ENCODE measurements at regions not wholly inside any gene's neighbourhood (a gene's known extent, or its start where the extent isn't known, plus 50 kb on each side); places are given as distances from the start of the nearest gene placed in this dataset.

DNA sequence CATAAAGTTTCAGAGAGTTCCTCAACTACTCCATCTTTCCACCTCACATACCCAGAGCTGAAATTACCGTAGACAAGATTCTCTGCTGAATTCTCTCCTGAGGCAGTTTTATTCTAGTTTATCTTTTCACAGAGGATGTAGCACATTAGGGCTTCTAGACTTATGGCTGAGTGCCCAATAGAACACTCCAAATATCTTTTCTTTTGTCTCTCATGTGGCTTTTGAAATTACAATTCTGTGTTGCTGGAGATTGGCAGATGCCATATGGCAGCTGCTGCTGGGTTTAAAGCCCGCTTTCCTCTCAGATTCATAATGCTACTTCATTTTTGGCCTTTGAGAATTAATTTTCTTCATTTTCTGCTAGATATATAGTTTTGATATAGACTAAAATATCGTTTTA is 107.6 kb upstream of the BANK1 start (continued):
- TF ChIP-seq, protein P1, sequence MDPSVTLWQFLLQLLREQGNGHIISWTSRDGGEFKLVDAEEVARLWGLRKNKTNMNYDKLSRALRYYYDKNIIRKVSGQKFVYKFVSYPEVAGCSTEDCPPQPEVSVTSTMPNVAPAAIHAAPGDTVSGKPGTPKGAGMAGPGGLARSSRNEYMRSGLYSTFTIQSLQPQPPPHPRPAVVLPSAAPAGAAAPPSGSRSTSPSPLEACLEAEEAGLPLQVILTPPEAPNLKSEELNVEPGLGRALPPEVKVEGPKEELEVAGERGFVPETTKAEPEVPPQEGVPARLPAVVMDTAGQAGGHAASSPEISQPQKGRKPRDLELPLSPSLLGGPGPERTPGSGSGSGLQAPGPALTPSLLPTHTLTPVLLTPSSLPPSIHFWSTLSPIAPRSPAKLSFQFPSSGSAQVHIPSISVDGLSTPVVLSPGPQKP (IDR thresholded peaks at IDR 0.05; ENCODE audit: low read depth, low read length) = no peak
- TF ChIP-seq HOXB5 (CRISPR knock-in tag; IDR thresholded peaks at IDR 0.05) (no peak), RFX5 (IDR thresholded peaks at IDR 0.05) (no peak)

DNA sequence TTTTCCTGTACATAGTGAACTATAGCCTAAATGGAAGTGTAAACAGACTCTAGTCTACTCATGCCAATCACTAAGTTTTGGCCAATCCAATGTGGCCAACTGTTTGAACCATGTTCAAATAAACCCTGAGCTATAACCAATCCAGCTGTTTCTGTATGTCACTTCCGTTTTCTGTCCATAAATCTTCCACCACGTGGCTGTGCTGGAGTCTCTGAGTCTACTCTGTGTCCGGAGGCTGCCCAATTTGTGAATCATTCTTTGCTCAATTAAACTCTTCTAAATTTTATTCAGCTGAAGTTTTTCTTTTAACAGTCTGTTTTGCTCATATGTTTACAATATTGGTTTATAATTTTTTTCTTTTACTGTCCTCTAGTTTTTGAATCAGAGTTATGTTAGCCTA is 112.3 kb upstream of the BANK1 start:
- H3K4me1 ChIP-seq = no peaks in the 10 kb centered on the region
- ATAC-seq (no peak), FAIRE-seq (no peak), DNase-seq (ENCODE audit: low read depth in 1 of 2, low spot score in 1 of 2) (peak in 1 of 2 experiments; percentile 10)
- H3K27ac ChIP-seq = no peak overlapping the region
- ChIA-PET CTCF (interaction anchor here (0.9 kb wide), 1 partner anchor 515 kb away, joined by 3 read pairs; no protein-coding TSS in a partner anchor), POLR2A (no interaction called here)
- no peaks in the 10 kb centered on the region for H3K9me3 ChIP-seq
- TF ChIP-seq, protein P2, sequence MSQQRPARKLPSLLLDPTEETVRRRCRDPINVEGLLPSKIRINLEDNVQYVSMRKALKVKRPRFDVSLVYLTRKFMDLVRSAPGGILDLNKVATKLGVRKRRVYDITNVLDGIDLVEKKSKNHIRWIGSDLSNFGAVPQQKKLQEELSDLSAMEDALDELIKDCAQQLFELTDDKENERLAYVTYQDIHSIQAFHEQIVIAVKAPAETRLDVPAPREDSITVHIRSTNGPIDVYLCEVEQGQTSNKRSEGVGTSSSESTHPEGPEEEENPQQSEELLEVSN (IDR thresholded peaks at IDR 0.05; ENCODE audit: borderline replicate concordance, low read depth) = no peak
- TF ChIP-seq, protein P3, sequence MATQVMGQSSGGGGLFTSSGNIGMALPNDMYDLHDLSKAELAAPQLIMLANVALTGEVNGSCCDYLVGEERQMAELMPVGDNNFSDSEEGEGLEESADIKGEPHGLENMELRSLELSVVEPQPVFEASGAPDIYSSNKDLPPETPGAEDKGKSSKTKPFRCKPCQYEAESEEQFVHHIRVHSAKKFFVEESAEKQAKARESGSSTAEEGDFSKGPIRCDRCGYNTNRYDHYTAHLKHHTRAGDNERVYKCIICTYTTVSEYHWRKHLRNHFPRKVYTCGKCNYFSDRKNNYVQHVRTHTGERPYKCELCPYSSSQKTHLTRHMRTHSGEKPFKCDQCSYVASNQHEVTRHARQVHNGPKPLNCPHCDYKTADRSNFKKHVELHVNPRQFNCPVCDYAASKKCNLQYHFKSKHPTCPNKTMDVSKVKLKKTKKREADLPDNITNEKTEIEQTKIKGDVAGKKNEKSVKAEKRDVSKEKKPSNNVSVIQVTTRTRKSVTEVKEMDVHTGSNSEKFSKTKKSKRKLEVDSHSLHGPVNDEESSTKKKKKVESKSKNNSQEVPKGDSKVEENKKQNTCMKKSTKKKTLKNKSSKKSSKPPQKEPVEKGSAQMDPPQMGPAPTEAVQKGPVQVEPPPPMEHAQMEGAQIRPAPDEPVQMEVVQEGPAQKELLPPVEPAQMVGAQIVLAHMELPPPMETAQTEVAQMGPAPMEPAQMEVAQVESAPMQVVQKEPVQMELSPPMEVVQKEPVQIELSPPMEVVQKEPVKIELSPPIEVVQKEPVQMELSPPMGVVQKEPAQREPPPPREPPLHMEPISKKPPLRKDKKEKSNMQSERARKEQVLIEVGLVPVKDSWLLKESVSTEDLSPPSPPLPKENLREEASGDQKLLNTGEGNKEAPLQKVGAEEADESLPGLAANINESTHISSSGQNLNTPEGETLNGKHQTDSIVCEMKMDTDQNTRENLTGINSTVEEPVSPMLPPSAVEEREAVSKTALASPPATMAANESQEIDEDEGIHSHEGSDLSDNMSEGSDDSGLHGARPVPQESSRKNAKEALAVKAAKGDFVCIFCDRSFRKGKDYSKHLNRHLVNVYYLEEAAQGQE (IDR thresholded peaks at IDR 0.05) = no peak
- no peak for TF ChIP-seq HEYL (CRISPR knock-in tag; IDR thresholded peaks at IDR 0.05)
- no peak for TF ChIP-seq ZFP36 (IDR thresholded peaks at IDR 0.05; ENCODE audit: borderline replicate concordance, partially characterized antibody)
- TF ChIP-seq RCOR1 (IDR thresholded peaks at IDR 0.05; ENCODE audit: low read depth, low read length) = no peak
- no peak for TF ChIP-seq EP300 (IDR thresholded peaks at IDR 0.05)
- TF ChIP-seq JUN (IDR thresholded peaks at IDR 0.05) = no peak
- no peak overlapping the region for H3K4me2 ChIP-seq
- 47% methylated on average over 3 of the region's 3 CpGs for WGBS (ENCODE audit: missing lambda C conversion rate)
- no peak overlapping the region for H3K4me3 ChIP-seq

DNA sequence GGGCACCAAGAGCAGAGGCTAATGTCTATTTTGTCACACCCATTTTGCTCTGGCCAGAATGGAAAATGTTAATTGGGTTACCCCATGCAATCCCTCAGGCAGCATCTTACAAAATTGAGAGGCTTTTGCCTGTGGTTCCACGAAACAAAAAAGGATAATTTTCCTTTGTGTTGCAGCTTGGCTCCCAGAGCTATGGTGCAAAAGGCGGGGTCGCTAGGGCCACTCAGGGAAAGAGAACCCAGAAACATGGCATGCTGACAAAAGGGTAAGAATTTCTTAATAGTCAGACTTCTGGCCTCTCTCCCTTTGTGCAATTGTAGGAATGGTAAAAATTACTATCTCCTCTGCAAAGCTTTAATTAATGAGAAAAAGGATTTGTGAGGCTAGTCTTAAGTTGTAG is 119.6 kb upstream of the BANK1 start:
- Histone ChIP-seq H3K27ac (no peak overlapping the region), H3K4me3 (no peak overlapping the region), H3K9me3 (no peaks in the 10 kb centered on the region), H3K4me1 (no peaks in the 10 kb centered on the region), H3K4me2 (no peak overlapping the region)
- TF ChIP-seq ZC3H11A (IDR thresholded peaks at IDR 0.05) = no peak
- TF ChIP-seq FOSL2 (IDR thresholded peaks at IDR 0.05) = no peak
- TF ChIP-seq FOSL2 (CRISPR knock-in tag; IDR thresholded peaks at IDR 0.05) = no peak
- no peak for TF ChIP-seq HEYL (CRISPR knock-in tag; IDR thresholded peaks at IDR 0.05)
- no peak for TF ChIP-seq GATA3 (IDR thresholded peaks at IDR 0.05; ENCODE audit: borderline replicate concordance)
- TF ChIP-seq SREBF2 (IDR thresholded peaks at IDR 0.05) = no peak
- TF ChIP-seq, protein P4, sequence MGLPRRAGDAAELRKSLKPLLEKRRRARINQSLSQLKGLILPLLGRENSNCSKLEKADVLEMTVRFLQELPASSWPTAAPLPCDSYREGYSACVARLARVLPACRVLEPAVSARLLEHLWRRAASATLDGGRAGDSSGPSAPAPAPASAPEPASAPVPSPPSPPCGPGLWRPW (IDR thresholded peaks at IDR 0.05) = no peak
- TF ChIP-seq RFX5 (IDR thresholded peaks at IDR 0.05) = no peak
- no peak for TF ChIP-seq POLR2AphosphoS2 (conservative IDR thresholded peaks at IDR 0.05; ENCODE audit: low read length)
- TF ChIP-seq NFE2L2 (conservative IDR thresholded peaks at IDR 0.05; ENCODE audit: low read length) = no peak
- TF ChIP-seq EHMT2 (IDR thresholded peaks at IDR 0.05; ENCODE audit: low read depth) = no peak
- DNase-seq (ENCODE audit: low read depth in 1 of 2, low spot score in 1 of 2) = no peak
- ChIA-PET CTCF (no interaction called here), POLR2A (no interaction called here)
- no peak for ATAC-seq
- WGBS (ENCODE audit: missing lambda C conversion rate) = 81% methylated on average over 3 of the region's 3 CpGs
- FAIRE-seq = no peak
